OCI-M1 (cell line): ENCODE measurements at regions not wholly inside any gene's neighbourhood (a gene's known extent, or its start where the extent isn't known, plus 50 kb on each side); places are given as distances from the start of the nearest gene placed in this dataset.

Experiments
- DNase-seq: peaks from one replicate; lab custom pipeline; 2025; lab: John Stamatoyannopoulos, UW

GRCh38 chr7:106606120-106606519 lies 54.8 kb downstream of the CCDC71L start:
- DNase-seq, result no peak

DNA sequence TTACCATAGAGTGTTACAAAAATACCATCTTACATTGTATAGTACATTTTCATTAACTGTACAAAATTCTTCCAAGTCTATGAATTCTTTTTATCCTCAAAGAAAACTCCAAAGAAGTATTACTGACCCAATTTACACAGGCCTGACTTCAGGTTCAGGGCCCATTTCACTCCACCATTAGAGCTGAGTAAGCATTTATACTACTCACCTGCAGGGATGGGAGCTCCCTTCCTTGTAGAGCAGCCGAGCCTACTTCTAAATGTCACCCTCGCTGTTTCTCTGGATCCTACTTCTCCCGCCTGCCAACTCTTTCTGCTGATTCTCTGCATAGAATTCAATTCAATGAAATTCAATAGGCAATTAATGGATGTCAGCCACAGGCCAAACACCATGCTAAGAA lies 56.0 kb downstream of the CCDC71L start:
- DNase-seq, result no peak

DNA sequence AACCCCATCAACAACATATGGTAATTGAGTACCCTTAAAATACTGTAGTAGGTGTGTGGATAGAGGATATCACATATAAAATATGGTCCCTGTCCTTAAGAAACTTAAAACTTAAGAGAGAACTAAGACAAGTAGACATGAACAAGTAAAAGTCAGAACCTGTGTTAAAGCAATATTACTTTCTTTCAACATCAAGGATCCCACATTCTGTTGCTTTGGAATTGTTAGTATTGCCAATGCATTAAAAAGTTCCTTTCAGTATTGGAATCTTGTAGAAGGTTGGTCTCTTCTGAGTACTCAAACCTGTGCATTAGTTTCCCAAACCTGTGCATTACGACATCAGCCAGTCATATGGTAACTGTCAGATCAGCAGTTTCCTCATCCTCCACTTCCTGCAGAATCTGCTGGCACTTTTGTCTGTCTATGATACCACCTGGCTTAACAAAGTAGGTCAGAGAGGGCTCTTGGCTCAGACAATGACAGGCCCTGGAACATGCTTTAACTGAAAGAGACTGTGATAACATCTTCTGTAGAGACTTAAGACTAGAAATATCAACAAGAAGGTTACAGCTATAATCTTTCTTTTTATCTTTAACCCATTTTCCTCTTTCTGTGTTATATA lies 56.5 kb downstream of the CCDC71L start:
- peak; percentile 24 for DNase-seq

DNA sequence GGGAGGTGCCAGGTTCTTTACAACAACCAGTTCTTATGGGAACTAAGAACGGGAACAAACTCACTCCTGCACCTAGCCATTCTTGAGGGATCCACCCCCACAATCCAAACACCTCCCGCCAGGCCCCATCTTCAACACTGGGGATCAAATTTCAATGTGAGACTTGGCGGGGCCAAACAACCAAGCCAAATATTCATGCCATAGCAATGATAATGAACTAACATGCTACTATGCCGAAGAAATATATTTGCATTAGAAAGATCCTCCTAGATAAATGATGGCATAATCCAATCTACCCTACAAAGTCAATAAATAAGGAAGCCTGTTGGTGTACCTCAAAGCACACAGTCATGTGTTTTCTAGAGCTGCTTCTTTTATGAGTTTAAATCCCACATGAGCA lies 57.6 kb downstream of the CCDC71L start:
- DNase-seq, result no peak

- no peak for DNase-seq
Measured at GRCh38 chr7:106602062-106602461, 58.9 kb downstream of the CCDC71L start.

- peak; percentile 21 for DNase-seq
Measured at GRCh38 chr7:106600569-106601373, 60.2 kb downstream of the CCDC71L start.

- no peak for DNase-seq
Measured at GRCh38 chr7:106599343-106599698, 61.6 kb downstream of the CCDC71L start.

GRCh38 chr7:106598663-106599342 lies 62.2 kb downstream of the CCDC71L start:
- peak; percentile 94 for DNase-seq

DNA sequence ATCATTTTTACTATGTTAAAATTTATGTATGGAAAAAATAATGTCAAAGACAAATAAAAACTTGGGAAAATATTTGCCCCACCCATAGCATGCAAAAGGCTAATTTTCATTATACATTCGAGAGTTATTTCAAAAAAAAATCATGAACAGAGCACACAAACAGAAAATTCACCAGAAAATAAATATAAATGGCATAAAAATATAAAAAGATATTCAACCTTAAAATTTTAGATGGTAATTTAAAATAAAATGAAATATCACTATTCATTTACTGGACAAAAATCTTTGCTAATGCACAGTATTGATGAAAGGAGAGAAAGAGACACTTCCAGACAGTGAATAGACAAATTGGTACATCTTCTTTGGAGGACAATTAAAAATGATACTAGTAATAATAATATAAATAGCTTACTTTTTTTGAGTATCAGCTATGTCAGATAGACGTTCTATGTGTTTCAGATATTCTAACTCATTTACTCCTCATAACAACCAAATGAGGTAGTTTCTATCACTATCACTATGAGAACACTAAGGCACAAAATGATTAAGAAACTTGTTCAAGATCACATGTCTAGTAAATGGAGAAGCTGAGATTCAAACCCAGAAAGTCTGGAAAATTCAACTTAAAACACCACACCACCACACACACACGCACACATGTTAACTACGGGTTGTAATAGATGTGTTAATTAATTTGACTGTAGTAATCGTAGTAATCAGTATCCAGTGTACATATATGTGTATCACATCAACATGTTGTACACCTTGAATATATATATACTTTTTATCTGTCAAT lies 63.0 kb downstream of the CCDC71L start:
- DNase-seq, result peak; percentile 17

DNA sequence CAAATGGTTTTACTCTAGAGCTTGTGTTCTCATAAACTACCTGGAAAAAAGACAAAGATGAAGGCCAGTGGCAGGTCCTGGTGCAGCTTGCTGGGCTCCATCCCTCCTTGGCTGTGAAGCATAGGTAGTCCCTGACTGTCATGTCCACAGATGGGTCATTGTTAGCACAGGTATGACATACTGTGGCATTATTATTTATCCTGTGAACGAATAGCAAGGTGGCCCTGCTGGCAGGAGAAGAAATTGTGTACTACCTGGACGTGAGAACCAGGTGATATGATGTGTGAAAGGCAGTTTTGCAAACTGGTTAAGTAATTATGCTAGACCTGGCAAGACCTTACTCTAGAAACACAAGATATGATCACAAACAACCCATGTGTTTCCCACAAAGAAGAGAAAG lies 63.9 kb downstream of the CCDC71L start:
- no peak for DNase-seq

GRCh38 chr7:106595922-106596321 lies 65.0 kb downstream of the CCDC71L start:
- no peak for DNase-seq

- DNase-seq, result no peak
Measured at GRCh38 chr7:106593028-106593417, 67.9 kb downstream of the CCDC71L start.

DNA sequence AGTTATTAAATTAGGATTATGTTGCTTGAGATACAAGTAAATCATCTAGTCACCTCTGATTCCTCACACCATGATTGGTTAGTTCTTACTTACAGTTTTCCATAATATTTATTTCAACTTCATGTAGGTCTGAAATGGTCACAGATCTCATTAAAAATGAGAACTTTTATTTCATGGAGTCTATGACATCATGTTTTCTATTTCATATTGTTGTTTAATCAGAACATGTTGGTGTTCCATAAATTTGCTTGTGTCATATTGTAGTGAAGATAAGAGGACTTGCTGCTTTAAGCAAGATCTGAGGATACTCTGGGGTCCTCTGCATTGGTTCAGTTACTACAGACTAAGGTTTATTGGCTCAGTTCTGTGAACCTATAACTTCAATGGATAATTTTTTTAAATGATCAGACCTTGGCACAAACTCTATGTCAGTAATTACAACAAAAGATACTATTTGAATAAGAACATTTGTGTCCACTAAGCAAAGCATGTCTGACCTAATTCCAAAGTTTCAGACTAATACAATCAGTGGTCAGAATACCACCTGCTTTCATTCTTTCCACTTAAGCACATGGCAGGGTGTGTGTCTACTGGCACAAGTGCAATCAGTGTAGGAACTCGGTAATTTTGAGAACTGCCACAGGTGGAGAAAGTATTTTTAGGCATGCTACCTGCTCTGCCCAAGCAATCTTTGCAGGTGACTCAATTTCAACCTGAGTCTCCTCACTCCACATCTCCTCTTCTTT lies 68.5 kb downstream of the CCDC71L start:
- no peak for DNase-seq

DNA sequence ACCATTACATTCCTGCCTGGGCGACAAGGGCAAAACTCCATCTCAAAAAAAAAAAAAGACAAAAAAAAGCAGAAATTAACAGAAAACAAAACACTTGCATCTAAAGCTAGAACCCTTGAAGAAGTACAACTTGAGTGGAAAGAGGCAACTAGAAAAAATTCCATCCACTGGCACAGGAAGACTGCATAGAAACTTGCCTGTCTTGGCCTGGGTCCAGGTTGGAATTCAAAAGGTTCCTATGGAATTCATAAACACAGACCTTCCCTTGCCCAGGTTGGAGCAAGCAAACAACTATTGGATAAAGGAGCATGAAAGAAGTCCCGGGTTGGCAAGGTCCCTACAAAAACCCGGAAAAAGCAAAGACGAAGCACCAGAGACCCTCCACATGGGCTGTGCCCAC lies 69.8 kb downstream of the CCDC71L start:
- DNase-seq, result no peak

DNA sequence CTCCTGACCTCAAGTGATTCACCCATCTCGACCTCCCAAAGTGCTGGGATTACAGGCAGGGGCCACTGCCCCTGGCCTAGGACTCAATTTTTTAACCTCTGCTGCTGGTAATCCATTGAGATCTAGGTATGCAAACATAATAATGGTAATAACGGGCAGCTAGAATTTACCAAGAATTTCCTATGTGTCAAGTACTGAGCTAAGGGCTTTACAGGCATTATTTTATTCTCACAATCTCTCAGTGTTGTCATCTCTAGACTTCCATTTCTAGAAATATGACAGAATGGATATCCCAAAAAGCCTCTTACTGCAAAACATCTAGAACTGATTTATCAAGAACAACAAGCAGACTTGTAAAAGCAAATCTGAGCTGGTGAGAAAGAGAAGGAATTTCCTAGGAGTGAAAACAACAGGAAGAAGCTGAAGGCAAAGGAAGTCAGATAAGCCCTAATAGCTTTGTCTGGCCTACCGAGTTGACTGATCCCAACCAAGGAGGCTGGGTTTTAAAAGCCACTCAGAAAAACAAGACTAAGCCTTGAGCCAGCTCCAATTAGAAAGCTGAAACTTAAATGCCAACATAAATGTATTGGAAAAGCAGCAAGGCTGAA lies 70.6 kb downstream of the CCDC71L start:
- no peak for DNase-seq

- DNase-seq, result no peak
Measured at GRCh38 chr7:106589198-106589879, 71.6 kb downstream of the CCDC71L start.

GRCh38 chr7:106588422-106589197 lies 72.3 kb downstream of the CCDC71L start:
- no peak for DNase-seq

DNA sequence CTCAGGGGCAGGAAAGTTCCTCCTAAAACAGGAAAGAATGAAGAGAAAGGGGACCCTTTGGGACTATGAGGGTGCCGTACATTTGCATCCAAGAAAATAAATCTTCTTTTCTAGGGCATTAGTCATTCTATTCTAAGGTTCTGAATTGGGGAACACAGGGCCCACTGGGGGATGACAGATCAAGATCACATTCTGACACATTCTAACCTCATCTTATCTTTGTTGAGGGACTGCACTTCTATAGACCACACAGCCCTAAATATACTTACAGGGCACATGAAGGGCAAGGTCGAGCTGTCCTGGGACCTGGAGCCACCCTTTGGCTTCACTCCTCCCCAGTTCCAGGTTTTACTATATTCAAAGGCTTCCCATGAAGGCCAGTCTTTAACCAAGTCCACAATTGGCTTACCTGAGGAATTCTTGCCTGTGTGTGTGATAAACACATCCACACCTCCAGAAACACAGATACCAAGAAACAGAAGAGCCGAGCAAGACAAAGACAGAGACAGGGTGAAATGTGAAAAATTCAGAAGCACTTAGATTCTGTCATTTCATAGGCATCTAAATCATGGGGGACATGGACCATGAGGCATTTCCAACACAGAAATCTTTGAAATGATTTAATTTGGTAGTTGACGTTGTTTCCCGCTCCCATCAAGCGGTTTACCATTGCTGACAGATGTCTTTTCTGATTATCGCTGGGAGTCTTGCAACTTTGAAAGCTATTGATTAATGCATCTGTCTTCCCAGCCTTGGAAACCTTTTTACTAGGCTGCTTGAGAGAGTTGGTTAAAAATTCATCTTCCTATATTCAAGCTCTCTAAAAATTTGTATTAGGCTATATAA lies 75.8 kb downstream of the CCDC71L start:
- peak; percentile 10 for DNase-seq
